ENCODE measurements at regions not wholly inside any gene's neighbourhood (a gene's known extent, or its start where the extent isn't known, plus 50 kb on each side); places are given as distances from the start of the nearest gene placed in this dataset.

DNA sequence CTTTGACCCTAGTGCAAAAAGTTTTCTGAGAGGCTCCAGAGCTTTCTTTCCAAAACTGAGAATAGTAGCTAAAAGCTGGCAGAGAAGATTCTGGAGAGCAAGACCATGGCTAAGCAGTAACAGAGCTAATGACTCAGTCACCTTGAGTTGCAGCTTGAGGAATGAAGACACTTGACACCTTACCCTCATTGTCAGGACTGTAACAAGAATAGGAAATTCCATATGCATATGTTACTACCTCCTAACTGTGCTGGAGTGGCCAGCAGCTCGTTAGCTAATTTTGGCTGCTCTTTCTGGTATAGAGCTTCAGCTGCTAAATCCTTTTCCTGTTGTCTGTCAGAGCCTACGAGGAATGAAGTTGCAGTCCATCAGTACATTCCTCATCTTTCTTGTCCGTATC lies 68.6 kb upstream of the LHCGR start:
- H3K27ac ChIP-seq (ENCODE audit: low read length), result no peak overlapping the region
- H3K79me2 ChIP-seq (ENCODE audit: low read length), result no peaks in the 10 kb centered on the region
- no peaks in the 10 kb centered on the region for H3K4me1 ChIP-seq (ENCODE audit: low read length)
- H3K4me2 ChIP-seq (ENCODE audit: low read depth, low read length, poor library complexity, severe bottlenecking), result no peak overlapping the region
- no peak for DNase-seq
- no peak overlapping the region for H3K4me3 ChIP-seq (ENCODE audit: low read length)
- no peaks in the 10 kb centered on the region for H3K9me2 ChIP-seq (replicated peaks; ENCODE audit: insufficient read depth, low read length)
- no peak overlapping the region for H3K9ac ChIP-seq (ENCODE audit: low read length)
- H2AFZ ChIP-seq (ENCODE audit: low read length), result no peak overlapping the region
- H3K9me3 ChIP-seq (ENCODE audit: low read length), result no peaks in the 10 kb centered on the region
- no peaks in the 10 kb centered on the region for H3K27me3 ChIP-seq (ENCODE audit: low read length)
- no peaks in the 10 kb centered on the region for H3K36me3 ChIP-seq (ENCODE audit: insufficient read depth, low read length)
- no peaks in the 10 kb centered on the region for H4K20me1 ChIP-seq (ENCODE audit: insufficient read depth, low read depth, low read length)

- no peak overlapping the region for H3K4me2 ChIP-seq (ENCODE audit: low read depth, low read length, poor library complexity, severe bottlenecking)
- no peaks in the 10 kb centered on the region for H4K20me1 ChIP-seq (ENCODE audit: insufficient read depth, low read depth, low read length)
- no peaks in the 10 kb centered on the region for H3K36me3 ChIP-seq (ENCODE audit: insufficient read depth, low read length)
- H2AFZ ChIP-seq (ENCODE audit: low read length), result no peak overlapping the region
- H3K9me3 ChIP-seq (ENCODE audit: low read length), result no peaks in the 10 kb centered on the region
- H3K27me3 ChIP-seq (ENCODE audit: low read length), result no peaks in the 10 kb centered on the region
- no peaks in the 10 kb centered on the region for H3K4me1 ChIP-seq (ENCODE audit: low read length)
- H3K4me3 ChIP-seq (ENCODE audit: low read length), result no peak overlapping the region
- H3K27ac ChIP-seq (ENCODE audit: low read length), result no peak overlapping the region
- no peaks in the 10 kb centered on the region for H3K79me2 ChIP-seq (ENCODE audit: low read length)
- no peaks in the 10 kb centered on the region for H3K9me2 ChIP-seq (replicated peaks; ENCODE audit: insufficient read depth, low read length)
- H3K9ac ChIP-seq (ENCODE audit: low read length), result no peak overlapping the region
- DNase-seq, result no peak
These were observed 63.7 kb upstream of the LHCGR start for GRCh38 chr2:48819206-48819735.

GRCh38 chr2:48817355-48817754 lies 61.8 kb upstream of the LHCGR start:
- Histone ChIP-seq H3K4me1 (ENCODE audit: low read length) (no peaks in the 10 kb centered on the region), H3K4me2 (ENCODE audit: low read depth, low read length, poor library complexity, severe bottlenecking) (no peak overlapping the region), H4K20me1 (ENCODE audit: insufficient read depth, low read depth, low read length) (no peaks in the 10 kb centered on the region), H3K36me3 (ENCODE audit: insufficient read depth, low read length) (no peaks in the 10 kb centered on the region), H3K27ac (ENCODE audit: low read length) (no peak overlapping the region), H3K9ac (ENCODE audit: low read length) (no peak overlapping the region), H3K9me2 (replicated peaks; ENCODE audit: insufficient read depth, low read length) (no peaks in the 10 kb centered on the region), H3K79me2 (ENCODE audit: low read length) (no peaks in the 10 kb centered on the region), H3K27me3 (ENCODE audit: low read length) (no peaks in the 10 kb centered on the region), H2AFZ (ENCODE audit: low read length) (no peak overlapping the region), H3K9me3 (ENCODE audit: low read length) (no peaks in the 10 kb centered on the region), H3K4me3 (ENCODE audit: low read length) (no peak overlapping the region)
- no peak for DNase-seq

- Histone ChIP-seq H3K9me3 (ENCODE audit: low read length) (no peaks in the 10 kb centered on the region), H3K9ac (ENCODE audit: low read length) (no peak overlapping the region), H3K27ac (ENCODE audit: low read length) (no peak overlapping the region), H4K20me1 (ENCODE audit: insufficient read depth, low read depth, low read length) (no peaks in the 10 kb centered on the region), H3K4me1 (ENCODE audit: low read length) (no peaks in the 10 kb centered on the region), H3K4me2 (ENCODE audit: low read depth, low read length, poor library complexity, severe bottlenecking) (no peak overlapping the region), H2AFZ (ENCODE audit: low read length) (no peak overlapping the region), H3K9me2 (replicated peaks; ENCODE audit: insufficient read depth, low read length) (no peaks in the 10 kb centered on the region), H3K27me3 (ENCODE audit: low read length) (no peaks in the 10 kb centered on the region), H3K36me3 (ENCODE audit: insufficient read depth, low read length) (no peaks in the 10 kb centered on the region), H3K79me2 (ENCODE audit: low read length) (no peaks in the 10 kb centered on the region), H3K4me3 (ENCODE audit: low read length) (no peak overlapping the region)
- no peak for DNase-seq
These were observed 56.9 kb upstream of the LHCGR start for GRCh38 chr2:48812416-48812815.

DNA sequence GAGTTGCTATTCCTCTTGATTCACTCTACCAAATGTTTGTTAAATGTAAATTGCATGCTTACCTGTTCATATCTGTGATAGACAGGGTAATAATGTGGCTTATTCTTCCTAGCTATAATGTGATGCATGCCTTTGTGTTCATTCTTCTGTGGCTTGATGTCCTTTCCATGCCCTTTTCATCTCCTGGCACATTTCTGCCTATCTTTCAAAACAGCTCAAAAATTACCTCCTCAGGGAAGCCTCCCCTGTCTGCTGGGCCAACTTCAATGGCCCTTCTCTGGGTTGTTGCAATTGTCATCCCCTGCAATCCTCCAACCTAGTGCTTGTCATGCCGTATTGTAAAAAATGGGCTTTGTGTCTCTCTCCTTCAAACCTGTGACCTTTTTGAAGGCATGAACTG lies 52.8 kb upstream of the LHCGR start:
- Histone ChIP-seq H3K79me2 (ENCODE audit: low read length) (no peaks in the 10 kb centered on the region), H3K27ac (ENCODE audit: low read length) (no peak overlapping the region), H4K20me1 (ENCODE audit: insufficient read depth, low read depth, low read length) (no peaks in the 10 kb centered on the region), H3K9me3 (ENCODE audit: low read length) (no peaks in the 10 kb centered on the region), H3K4me3 (ENCODE audit: low read length) (no peak overlapping the region), H3K9me2 (replicated peaks; ENCODE audit: insufficient read depth, low read length) (no peaks in the 10 kb centered on the region), H3K27me3 (ENCODE audit: low read length) (no peaks in the 10 kb centered on the region), H3K4me1 (ENCODE audit: low read length) (no peaks in the 10 kb centered on the region), H3K9ac (ENCODE audit: low read length) (no peak overlapping the region), H3K4me2 (ENCODE audit: low read depth, low read length, poor library complexity, severe bottlenecking) (no peak overlapping the region), H2AFZ (ENCODE audit: low read length) (no peak overlapping the region), H3K36me3 (ENCODE audit: insufficient read depth, low read length) (no peaks in the 10 kb centered on the region)
- no peak for DNase-seq
